OCI-LY1 (cell line): ENCODE measurements at regions not wholly inside any gene's neighbourhood (a gene's known extent, or its start where the extent isn't known, plus 50 kb on each side); places are given as distances from the start of the nearest gene placed in this dataset.

Experiments used
- EZH2 ChIP-seq: fragments of 200-600 bp; sonication (generic), shearing (Covaris generic); IDR thresholded peaks from 2 replicates; pipeline ENCODE4 v1.8.0; 2017; ENCODE audit warnings: borderline replicate concordance, mixed run types, mild to moderate bottlenecking, antibody characterized with exemption, low read length, moderate library complexity, mixed read lengths
- TF ChIP-seq, protein P1 (sequence below): fragments of 200-600 bp; sonication (generic), shearing (Covaris generic); IDR thresholded peaks from 2 replicates; pipeline ENCODE4 v1.5.1; 2017; ENCODE audit warnings: mild to moderate bottlenecking, antibody characterized with exemption, low read length, moderate library complexity, mixed read lengths

GRCh38 chr10:131555406-131555805 is 243.9 kb upstream of the TCERG1L start:
- TF ChIP-seq, protein P1, sequence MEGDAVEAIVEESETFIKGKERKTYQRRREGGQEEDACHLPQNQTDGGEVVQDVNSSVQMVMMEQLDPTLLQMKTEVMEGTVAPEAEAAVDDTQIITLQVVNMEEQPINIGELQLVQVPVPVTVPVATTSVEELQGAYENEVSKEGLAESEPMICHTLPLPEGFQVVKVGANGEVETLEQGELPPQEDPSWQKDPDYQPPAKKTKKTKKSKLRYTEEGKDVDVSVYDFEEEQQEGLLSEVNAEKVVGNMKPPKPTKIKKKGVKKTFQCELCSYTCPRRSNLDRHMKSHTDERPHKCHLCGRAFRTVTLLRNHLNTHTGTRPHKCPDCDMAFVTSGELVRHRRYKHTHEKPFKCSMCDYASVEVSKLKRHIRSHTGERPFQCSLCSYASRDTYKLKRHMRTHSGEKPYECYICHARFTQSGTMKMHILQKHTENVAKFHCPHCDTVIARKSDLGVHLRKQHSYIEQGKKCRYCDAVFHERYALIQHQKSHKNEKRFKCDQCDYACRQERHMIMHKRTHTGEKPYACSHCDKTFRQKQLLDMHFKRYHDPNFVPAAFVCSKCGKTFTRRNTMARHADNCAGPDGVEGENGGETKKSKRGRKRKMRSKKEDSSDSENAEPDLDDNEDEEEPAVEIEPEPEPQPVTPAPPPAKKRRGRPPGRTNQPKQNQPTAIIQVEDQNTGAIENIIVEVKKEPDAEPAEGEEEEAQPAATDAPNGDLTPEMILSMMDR: no peak
- TF ChIP-seq EZH2: no peak
